Mesenchymal stem cell (in vitro differentiated cells and primary cell): ENCODE measurements at regions not wholly inside any gene's neighbourhood (a gene's known extent, or its start where the extent isn't known, plus 50 kb on each side); places are given as distances from the start of the nearest gene placed in this dataset.

Source experiments
- DNase-seq: peaks from one replicate; pipeline ENCODE4 v3.0.0-alpha.2; 2013
- H2AFZ ChIP-seq: one replicate; pipeline ENCODE4 v1.6.1; 2013; ENCODE audit warnings: low read depth, mild to moderate bottlenecking, control low read depth, inconsistent platforms, low read length, moderate library complexity
- H2AK5ac ChIP-seq: 2 replicates; pipeline ENCODE4 v1.6.1; 2013; ENCODE audit warnings: low read length, moderate library complexity, mild to moderate bottlenecking, inconsistent platforms; ENCODE audit not compliant: severe bottlenecking
- H2BK120ac ChIP-seq: one replicate; pipeline ENCODE4 v1.6.1; 2013; ENCODE audit warnings: low read depth, mild to moderate bottlenecking, inconsistent platforms, low read length, moderate library complexity
- H2BK12ac ChIP-seq, 2 experiments: one replicate each; pipeline ENCODE4 v1.6.1; 2013; ENCODE audit warnings: inconsistent platforms in 2 of 2, low read length in 2 of 2, mild to moderate bottlenecking in 2 of 2, moderate library complexity in 2 of 2, control low read depth in 1 of 2
- H2BK15ac ChIP-seq: one replicate; pipeline ENCODE4 v1.6.1; 2013; ENCODE audit warnings: mild to moderate bottlenecking, low read depth, inconsistent platforms; ENCODE audit not compliant: poor library complexity, severe bottlenecking
- H2BK5ac ChIP-seq: 2 replicates; pipeline ENCODE4 v1.6.1; 2013; ENCODE audit warnings: low read depth, mild to moderate bottlenecking, low read length, control low read depth, inconsistent platforms; ENCODE audit not compliant: poor library complexity, severe bottlenecking
- H3K14ac ChIP-seq, 2 experiments: one replicate each; pipeline ENCODE4 v1.6.1; 2013; ENCODE audit warnings: inconsistent platforms in 2 of 2, low read length in 2 of 2, control low read depth in 1 of 2, mild to moderate bottlenecking in 1 of 2, moderate library complexity in 1 of 2
- H3K18ac ChIP-seq, 2 experiments: one replicate each; pipeline ENCODE4 v1.6.1; 2013; ENCODE audit warnings: inconsistent platforms in 2 of 2, low read length in 2 of 2, control low read depth in 1 of 2, low read depth in 1 of 2, mild to moderate bottlenecking in 1 of 2
- H3K23ac ChIP-seq, 2 experiments: one replicate each; pipeline ENCODE4 v1.6.1; 2013; ENCODE audit warnings: inconsistent platforms in 2 of 2, low read length in 2 of 2, mild to moderate bottlenecking in 2 of 2, moderate library complexity in 2 of 2, control low read depth in 1 of 2
- H3K27ac ChIP-seq: 2 replicates; pipeline ENCODE4 v1.5.1; 2013; ENCODE audit warnings: mild to moderate bottlenecking, moderate library complexity, low read length, control low read depth, inconsistent platforms; ENCODE audit not compliant: poor library complexity, severe bottlenecking
- H3K27me3 ChIP-seq, 2 experiments: 2 replicates each; pipeline versions ENCODE4 v1.6.1 to v1.7.0; 2013; ENCODE audit warnings: low read length in 2 of 2, mild to moderate bottlenecking in 2 of 2, moderate library complexity in 2 of 2, control low read depth in 1 of 2, inconsistent platforms in 1 of 2; ENCODE audit not compliant: control insufficient read depth in 1 of 2, insufficient read depth in 1 of 2
- H3K36me3 ChIP-seq, 2 experiments: 2 replicates each; pipeline versions ENCODE4 v1.6.1 to v1.7.0; 2013; ENCODE audit warnings: low read length in 2 of 2, control low read depth in 1 of 2, inconsistent platforms in 1 of 2, low read depth in 1 of 2, mild to moderate bottlenecking in 1 of 2; ENCODE audit not compliant: insufficient read depth in 2 of 2, control insufficient read depth in 1 of 2
- H3K4ac ChIP-seq, 2 experiments: one replicate each; pipeline ENCODE4 v1.6.1; 2013; ENCODE audit warnings: inconsistent platforms in 2 of 2, low read length in 2 of 2, mild to moderate bottlenecking in 2 of 2, moderate library complexity in 2 of 2, control low read depth in 1 of 2, low read depth in 1 of 2
- H3K4me1 ChIP-seq: 2 replicates; pipeline ENCODE4 v1.6.1; 2013; ENCODE audit warnings: low read depth, low read length, control low read depth; ENCODE audit not compliant: control insufficient read depth, insufficient read depth
- H3K4me2 ChIP-seq: 2 replicates; pipeline ENCODE4 v1.6.1; 2013; ENCODE audit warnings: low read length, mild to moderate bottlenecking, inconsistent platforms; ENCODE audit not compliant: poor library complexity, severe bottlenecking
- H3K4me3 ChIP-seq, 2 experiments: 2 replicates each; pipeline versions ENCODE4 v1.5.1 to v1.7.0; 2013; ENCODE audit warnings: low read length in 2 of 2, mild to moderate bottlenecking in 2 of 2, control low read depth in 1 of 2, low read depth in 1 of 2; ENCODE audit not compliant: insufficient read depth in 1 of 2
- H3K79me1 ChIP-seq: replicated peaks from 2 replicates; pipeline ENCODE4 v1.6.1; 2013; ENCODE audit warnings: mild to moderate bottlenecking, control low read depth, low read length, inconsistent platforms; ENCODE audit not compliant: poor library complexity, severe bottlenecking
- H3K9ac ChIP-seq: 2 replicates; pipeline ENCODE4 v1.7.0; 2013; ENCODE audit warnings: mild to moderate bottlenecking, low read length, moderate library complexity
- H3K9me3 ChIP-seq: 2 replicates; pipeline ENCODE4 v1.7.0; 2013; ENCODE audit warnings: mild to moderate bottlenecking, low read length; ENCODE audit not compliant: control insufficient read depth
- H4K8ac ChIP-seq: one replicate; pipeline ENCODE4 v1.6.1; 2013; ENCODE audit warnings: inconsistent platforms, mild to moderate bottlenecking, low read length, moderate library complexity
- H4K91ac ChIP-seq: one replicate; pipeline ENCODE4 v1.6.1; 2013; ENCODE audit warnings: mild to moderate bottlenecking, low read length, inconsistent platforms
- WGBS: methylation state at CpG from one replicate; pipeline ENCODE4 v1.1.7; 2013; ENCODE audit warnings: mixed read lengths; 5-methylcytosine and 5-hydroxymethylcytosine counted together

- Histone ChIP-seq H4K8ac (no peak overlapping the region), H3K27ac (no peak overlapping the region)
Observed at GRCh38 chr3:25037049-25037547, 391.0 kb upstream of the RARB start.

DNA sequence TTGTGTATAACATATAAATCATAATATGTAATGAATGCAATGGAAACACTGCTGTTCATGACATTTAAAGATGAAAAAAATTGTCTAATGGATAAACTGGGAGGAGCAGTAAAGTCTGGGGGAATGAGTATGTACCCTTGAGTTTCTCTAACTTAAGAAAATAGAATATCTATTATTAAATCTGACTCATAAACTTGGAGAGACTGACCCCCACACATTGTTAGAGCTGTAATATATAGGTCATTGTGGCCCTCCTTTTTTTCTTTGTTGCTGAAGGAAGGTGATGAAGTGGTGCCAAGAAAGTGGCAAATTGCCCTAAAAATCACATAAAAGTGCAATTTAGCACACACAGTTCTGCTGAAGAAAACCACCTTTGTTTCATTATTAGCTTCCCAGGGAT, 389.8 kb upstream of the RARB start:
- no peak overlapping the region for H3K9ac ChIP-seq
- no peak overlapping the region for H4K91ac ChIP-seq
- H3K23ac ChIP-seq: no peak overlapping the region
- no peak overlapping the region for H3K4me3 ChIP-seq
- H3K4me1 ChIP-seq: no peaks in the 10 kb centered on the region
- no peaks in the 10 kb centered on the region for H3K9me3 ChIP-seq
- H2BK120ac ChIP-seq: no peak overlapping the region
- H3K27me3 ChIP-seq: no peaks in the 10 kb centered on the region
- H2BK15ac ChIP-seq: no peak overlapping the region
- H3K4ac ChIP-seq: no peak overlapping the region
- no peaks in the 10 kb centered on the region for H3K36me3 ChIP-seq
- no peaks in the 10 kb centered on the region for H3K79me1 ChIP-seq
- H4K8ac ChIP-seq: no peak overlapping the region
- no peak overlapping the region for H2BK12ac ChIP-seq
- no peak overlapping the region for H2AK5ac ChIP-seq
- no peak overlapping the region for H3K18ac ChIP-seq
- no peak overlapping the region for H3K4me2 ChIP-seq
- no peak overlapping the region for H2BK5ac ChIP-seq
- H3K27ac ChIP-seq: no peak overlapping the region
- H3K14ac ChIP-seq: no peak overlapping the region
- no peak for DNase-seq
- H2AFZ ChIP-seq: no peak overlapping the region

More at GRCh38 chr3:25037049-25037547, 391.0 kb upstream of the RARB start:
- H2BK12ac ChIP-seq: no peak overlapping the region
- no peak overlapping the region for H2BK15ac ChIP-seq
- no peaks in the 10 kb centered on the region for H3K36me3 ChIP-seq
- H2BK5ac ChIP-seq: no peak overlapping the region
- peak overlapping the region in 1 of 2 experiments; percentile 22 for H3K4me3 ChIP-seq
- H3K4me1 ChIP-seq: no peaks in the 10 kb centered on the region
- no peaks in the 10 kb centered on the region for H3K79me1 ChIP-seq
- no peak for DNase-seq
- no peak overlapping the region for H2BK120ac ChIP-seq
- H3K4me2 ChIP-seq: no peak overlapping the region
- no peak overlapping the region for H3K23ac ChIP-seq
- H3K14ac ChIP-seq: no peak overlapping the region
- peak overlapping the region; percentile 20 for H3K9ac ChIP-seq
- WGBS: 58% methylated on average over 6 of the region's 6 CpGs
- no peak overlapping the region for H4K91ac ChIP-seq
- H3K18ac ChIP-seq: no peak overlapping the region
- H3K9me3 ChIP-seq: no peaks in the 10 kb centered on the region
- H3K4ac ChIP-seq: no peak overlapping the region
- no peak overlapping the region for H2AK5ac ChIP-seq
- no peaks in the 10 kb centered on the region for H3K27me3 ChIP-seq
- H2AFZ ChIP-seq: no peak overlapping the region

GRCh38 chr3:25038922-25039321, 389.1 kb upstream of the RARB start:
- H3K14ac ChIP-seq: no peak overlapping the region
- no peak overlapping the region for H3K4ac ChIP-seq
- no peak overlapping the region for H2BK120ac ChIP-seq
- no peak overlapping the region for H3K18ac ChIP-seq
- H3K27me3 ChIP-seq: no peaks in the 10 kb centered on the region
- H2AK5ac ChIP-seq: no peak overlapping the region
- no peak overlapping the region for H3K27ac ChIP-seq
- no peak overlapping the region for H4K8ac ChIP-seq
- no peak overlapping the region for H2AFZ ChIP-seq
- H3K9me3 ChIP-seq: no peaks in the 10 kb centered on the region
- no peak overlapping the region for H2BK15ac ChIP-seq
- H3K4me2 ChIP-seq: no peak overlapping the region
- no peak overlapping the region for H2BK12ac ChIP-seq
- no peak overlapping the region for H4K91ac ChIP-seq
- no peaks in the 10 kb centered on the region for H3K4me1 ChIP-seq
- H3K23ac ChIP-seq: no peak overlapping the region
- no peaks in the 10 kb centered on the region for H3K79me1 ChIP-seq
- no peak overlapping the region for H3K4me3 ChIP-seq
- WGBS: 87% methylated on average over 3 of the region's 4 CpGs
- H2BK5ac ChIP-seq: no peak overlapping the region
- no peaks in the 10 kb centered on the region for H3K36me3 ChIP-seq
- no peak overlapping the region for H3K9ac ChIP-seq
- DNase-seq: no peak

- Histone ChIP-seq H2BK120ac (no peak overlapping the region), H4K8ac (no peak overlapping the region), H3K9me3 (no peaks in the 10 kb centered on the region), H3K4me1 (no peaks in the 10 kb centered on the region), H3K9ac (no peak overlapping the region), H3K4me3 (no peak overlapping the region), H4K91ac (no peak overlapping the region), H2AFZ (no peak overlapping the region), H2BK5ac (no peak overlapping the region), H3K27ac (no peak overlapping the region), H3K27me3 (no peaks in the 10 kb centered on the region), H3K14ac (no peak overlapping the region), H3K23ac (no peak overlapping the region), H3K36me3 (no peaks in the 10 kb centered on the region), H2AK5ac (no peak overlapping the region), H3K4me2 (no peak overlapping the region), H3K4ac (no peak overlapping the region), H2BK12ac (no peak overlapping the region), H3K79me1 (no peaks in the 10 kb centered on the region), H3K18ac (no peak overlapping the region), H2BK15ac (no peak overlapping the region)
- no peak for DNase-seq
- 73% methylated on average over 1 of the region's 3 CpGs for WGBS
Observed at GRCh38 chr3:25040748-25041147, 387.3 kb upstream of the RARB start.
